ENCODE measurements at regions not wholly inside any gene's neighbourhood (a gene's known extent, or its start where the extent isn't known, plus 50 kb on each side); places are given as distances from the start of the nearest gene placed in this dataset.

GRCh38 chr14:37924622-37925021, 283.1 kb upstream of the SSTR1 start:
- no peaks in the 10 kb centered on the region for H3K9me3 ChIP-seq (ENCODE audit: insufficient read depth, low read length)
- H3K36me3 ChIP-seq (ENCODE audit: low read length): no peaks in the 10 kb centered on the region
- no peaks in the 10 kb centered on the region for H3F3A ChIP-seq (ENCODE audit: insufficient read depth)
- H3K4me2 ChIP-seq (ENCODE audit: low read depth, low read length, poor library complexity, severe bottlenecking): no peak overlapping the region
- no peak overlapping the region for H3K4me3 ChIP-seq (ENCODE audit: insufficient read depth, low read length, poor library complexity, severe bottlenecking)
- no peaks in the 10 kb centered on the region for H3K9me2 ChIP-seq (replicated peaks; ENCODE audit: insufficient read depth, low read length)
- H3K9ac ChIP-seq (ENCODE audit: low read length): no peak overlapping the region
- H2AFZ ChIP-seq (ENCODE audit: low read depth, low read length, severe bottlenecking): no peak overlapping the region
- no peaks in the 10 kb centered on the region for H4K20me1 ChIP-seq (ENCODE audit: low read depth, low read length)
- no peaks in the 10 kb centered on the region for H3K27me3 ChIP-seq (ENCODE audit: low read length)
- TF ChIP-seq CTCF (IDR thresholded peaks at IDR 0.05; ENCODE audit: insufficient read depth, low read length, poor library complexity, severe bottlenecking) (no peak), EZH2phosphoT487 (conservative IDR thresholded peaks at IDR 0.05; ENCODE audit: low read length) (no peak)
- no peaks in the 10 kb centered on the region for H3K79me2 ChIP-seq (ENCODE audit: insufficient read depth, low read length)
- no peak overlapping the region for H3K27ac ChIP-seq (ENCODE audit: low read depth, low read length)

- Histone ChIP-seq H3K79me2 (ENCODE audit: insufficient read depth, low read length) (no peaks in the 10 kb centered on the region), H3K27ac (ENCODE audit: low read depth, low read length) (no peak overlapping the region), H3K4me2 (ENCODE audit: low read depth, low read length, poor library complexity, severe bottlenecking) (no peak overlapping the region), H3K9ac (ENCODE audit: low read length) (no peak overlapping the region), H3K9me2 (replicated peaks; ENCODE audit: insufficient read depth, low read length) (no peaks in the 10 kb centered on the region), H4K20me1 (ENCODE audit: low read depth, low read length) (no peaks in the 10 kb centered on the region), H3K9me3 (ENCODE audit: insufficient read depth, low read length) (no peaks in the 10 kb centered on the region), H2AFZ (ENCODE audit: low read depth, low read length, severe bottlenecking) (no peak overlapping the region), H3F3A (ENCODE audit: insufficient read depth) (no peaks in the 10 kb centered on the region), H3K27me3 (ENCODE audit: low read length) (no peaks in the 10 kb centered on the region), H3K36me3 (ENCODE audit: low read length) (no peaks in the 10 kb centered on the region), H3K4me3 (ENCODE audit: insufficient read depth, low read length, poor library complexity, severe bottlenecking) (no peak overlapping the region)
- TF ChIP-seq CTCF (IDR thresholded peaks at IDR 0.05; ENCODE audit: insufficient read depth, low read length, poor library complexity, severe bottlenecking) (no peak), EZH2phosphoT487 (conservative IDR thresholded peaks at IDR 0.05; ENCODE audit: low read length) (no peak)
These were observed 275.7 kb upstream of the SSTR1 start for GRCh38 chr14:37932008-37932407.

GRCh38 chr14:37932481-37932880, 275.2 kb upstream of the SSTR1 start:
- Histone ChIP-seq H3K27ac (ENCODE audit: low read depth, low read length) (no peak overlapping the region), H3K9ac (ENCODE audit: low read length) (no peak overlapping the region), H3K9me3 (ENCODE audit: insufficient read depth, low read length) (no peaks in the 10 kb centered on the region), H3K4me3 (ENCODE audit: insufficient read depth, low read length, poor library complexity, severe bottlenecking) (no peak overlapping the region), H3K4me2 (ENCODE audit: low read depth, low read length, poor library complexity, severe bottlenecking) (no peak overlapping the region), H3K79me2 (ENCODE audit: insufficient read depth, low read length) (no peaks in the 10 kb centered on the region), H4K20me1 (ENCODE audit: low read depth, low read length) (no peaks in the 10 kb centered on the region), H3K36me3 (ENCODE audit: low read length) (no peaks in the 10 kb centered on the region), H3K9me2 (replicated peaks; ENCODE audit: insufficient read depth, low read length) (no peaks in the 10 kb centered on the region), H3F3A (ENCODE audit: insufficient read depth) (no peaks in the 10 kb centered on the region), H3K27me3 (ENCODE audit: low read length) (no peaks in the 10 kb centered on the region), H2AFZ (ENCODE audit: low read depth, low read length, severe bottlenecking) (no peak overlapping the region)
- no peak for TF ChIP-seq EZH2phosphoT487 (conservative IDR thresholded peaks at IDR 0.05; ENCODE audit: low read length)
- no peak for TF ChIP-seq CTCF (IDR thresholded peaks at IDR 0.05; ENCODE audit: insufficient read depth, low read length, poor library complexity, severe bottlenecking)

- Histone ChIP-seq H3K27me3 (ENCODE audit: low read length) (no peaks in the 10 kb centered on the region), H2AFZ (ENCODE audit: low read depth, low read length, severe bottlenecking) (no peak overlapping the region), H3K4me3 (ENCODE audit: insufficient read depth, low read length, poor library complexity, severe bottlenecking) (no peak overlapping the region), H4K20me1 (ENCODE audit: low read depth, low read length) (no peaks in the 10 kb centered on the region), H3K9me3 (ENCODE audit: insufficient read depth, low read length) (no peaks in the 10 kb centered on the region), H3K4me2 (ENCODE audit: low read depth, low read length, poor library complexity, severe bottlenecking) (no peak overlapping the region), H3K27ac (ENCODE audit: low read depth, low read length) (no peak overlapping the region), H3K9ac (ENCODE audit: low read length) (no peak overlapping the region), H3K36me3 (ENCODE audit: low read length) (no peaks in the 10 kb centered on the region), H3F3A (ENCODE audit: insufficient read depth) (no peaks in the 10 kb centered on the region), H3K79me2 (ENCODE audit: insufficient read depth, low read length) (no peaks in the 10 kb centered on the region), H3K9me2 (replicated peaks; ENCODE audit: insufficient read depth, low read length) (no peaks in the 10 kb centered on the region)
- TF ChIP-seq CTCF (IDR thresholded peaks at IDR 0.05; ENCODE audit: insufficient read depth, low read length, poor library complexity, severe bottlenecking): no peak
- no peak for TF ChIP-seq EZH2phosphoT487 (conservative IDR thresholded peaks at IDR 0.05; ENCODE audit: low read length)
These were observed 270.7 kb upstream of the SSTR1 start for GRCh38 chr14:37936971-37937370.
